ENCODE measurements at regions not wholly inside any gene's neighbourhood (a gene's known extent, or its start where the extent isn't known, plus 50 kb on each side); places are given as distances from the start of the nearest gene placed in this dataset.

DNA sequence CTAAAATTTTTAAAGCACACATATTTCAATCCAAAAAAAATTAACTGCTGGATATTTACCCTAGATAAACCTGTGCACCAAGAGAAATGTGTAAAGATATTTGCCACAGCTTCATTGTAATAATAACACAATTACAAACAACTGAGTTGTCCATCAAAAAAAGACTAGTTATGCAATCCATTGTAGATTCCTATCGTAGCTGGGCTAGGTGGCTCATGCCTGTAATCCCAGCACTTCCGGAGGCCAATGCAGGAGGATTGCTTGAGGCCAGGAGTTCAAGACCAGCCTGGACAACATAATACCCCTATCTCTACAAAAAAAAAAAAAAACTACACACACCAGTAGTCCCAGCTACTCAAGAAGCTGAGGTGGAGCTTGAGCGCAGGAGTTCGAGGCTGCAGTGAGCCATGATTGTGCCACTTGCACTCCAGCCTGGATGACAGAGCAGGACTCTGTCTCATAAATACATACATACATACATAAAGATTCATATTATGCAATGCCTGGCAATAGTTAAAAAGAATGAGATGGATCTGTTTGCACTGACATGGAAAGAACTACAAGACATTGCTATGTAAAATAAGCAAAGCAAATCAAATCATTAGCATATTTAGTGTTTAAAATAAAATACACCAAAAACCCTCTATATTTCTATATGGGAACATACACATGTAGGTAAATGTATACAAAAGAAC is 56.5 kb upstream of the CCDC28A start:
- no peak for DNase-seq

DNA sequence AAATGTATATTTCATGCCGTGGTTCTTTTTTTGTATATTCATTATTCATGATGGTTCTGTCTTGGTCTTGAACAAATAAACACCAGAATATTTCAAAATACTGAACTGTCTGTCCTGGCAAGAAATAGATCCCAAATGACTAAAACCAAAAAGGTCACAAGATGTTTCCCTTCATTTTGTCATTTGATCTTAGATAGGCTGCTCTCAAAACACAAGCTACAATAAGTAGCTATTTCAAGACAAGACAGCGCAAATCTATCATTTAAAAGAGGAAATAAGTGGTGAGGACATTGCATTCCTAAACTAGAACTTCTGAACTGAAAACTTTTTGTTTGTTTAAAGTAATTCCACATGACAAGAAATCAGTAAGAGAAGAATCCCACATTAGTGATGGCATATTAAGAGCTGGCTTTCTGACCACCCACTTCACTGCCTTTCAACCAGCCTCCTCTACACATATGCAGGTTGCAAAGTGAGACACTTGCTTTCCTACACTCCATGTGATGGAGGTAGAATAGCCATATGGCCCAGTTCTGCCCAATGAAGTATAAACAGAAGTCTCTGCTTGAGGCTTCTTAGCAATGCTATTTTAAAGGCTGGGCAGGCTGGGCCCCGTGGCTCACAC is 54.4 kb upstream of the CCDC28A start:
- DNase-seq = no peak

DNA sequence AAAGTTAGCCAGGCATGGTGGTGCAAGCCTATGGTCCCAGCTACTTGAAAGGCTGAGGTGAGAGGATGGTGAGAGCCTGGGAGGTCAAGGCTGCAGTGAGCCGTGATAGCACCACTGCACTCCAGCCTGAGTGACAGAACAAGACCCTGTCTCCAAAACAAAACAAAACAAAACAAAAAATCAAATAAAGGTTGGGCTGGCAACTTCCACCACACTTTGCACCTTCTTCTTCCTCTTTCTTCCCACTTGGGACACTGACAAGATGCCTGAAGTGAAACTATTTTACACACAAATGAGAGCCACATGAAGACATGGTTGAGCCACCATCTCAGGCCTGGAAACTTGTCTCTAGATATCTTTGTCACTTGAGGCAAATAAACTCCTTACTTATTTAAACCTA is 53.8 kb upstream of the CCDC28A start:
- no peak for DNase-seq

DNA sequence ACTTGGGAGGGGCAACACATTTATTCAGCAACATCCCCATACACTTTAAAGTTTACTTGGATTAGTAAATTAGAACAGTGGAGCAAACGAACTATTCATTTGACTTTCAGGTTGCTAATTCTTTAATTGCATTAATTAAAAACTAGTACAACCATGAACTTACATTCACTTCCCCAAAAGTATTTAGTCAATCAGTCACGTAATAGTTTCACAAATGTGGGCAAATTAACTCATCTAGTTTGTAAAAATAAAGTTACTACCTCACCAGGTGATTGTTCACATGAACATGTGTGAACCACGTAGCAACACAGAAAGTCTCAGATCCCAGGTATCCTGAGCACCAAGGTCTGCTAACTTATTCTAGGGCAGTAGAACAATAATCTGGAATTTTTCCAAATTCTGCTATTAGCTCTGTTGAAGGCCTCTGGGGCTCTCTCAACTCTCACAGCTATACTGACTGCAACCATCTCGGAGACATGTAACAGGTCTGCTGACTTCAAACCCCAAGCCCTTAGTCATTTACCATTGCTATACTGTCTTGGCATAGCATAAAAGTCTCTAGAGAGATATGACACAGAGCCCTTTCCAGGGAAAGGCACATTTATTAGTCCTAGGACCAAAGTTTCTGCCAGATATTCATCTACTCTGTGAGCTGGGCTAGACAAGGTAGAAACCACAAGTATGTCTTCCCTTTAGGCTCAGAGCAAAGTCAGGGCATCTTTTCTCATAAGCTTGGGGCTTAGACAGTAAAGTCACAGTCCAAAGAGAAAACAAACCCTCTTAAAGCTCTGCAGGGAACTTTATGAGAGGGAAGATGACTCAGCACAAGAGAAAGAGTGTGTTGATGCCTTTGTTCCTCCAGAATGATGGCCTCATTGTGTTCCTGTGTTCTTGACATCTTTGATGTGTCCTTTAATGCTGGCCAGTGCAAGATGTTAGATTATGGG is 50.9 kb upstream of the CCDC28A start:
- no peak for DNase-seq

Measured in activated CD8-positive, alpha-beta memory T cell treated with anti-CD3 and anti-CD28 coated beads, Interleukin-2, amount 50 U/mL, for 4 hours (primary cell).